ENCODE measurements at regions not wholly inside any gene's neighbourhood (a gene's known extent, or its start where the extent isn't known, plus 50 kb on each side); places are given as distances from the start of the nearest gene placed in this dataset.

- in situ Hi-C loops (cut with MboI; ENCODE audit: low sequenced_read_pairs) = no loop called here
- peak overlapping the region; percentile 55; the same call in 1 of the 2 replicates for H3K9ac ChIP-seq (ENCODE audit: low read depth, low read length)
- TF ChIP-seq RFX5 (IDR thresholded peaks at IDR 0.05; ENCODE audit: low read depth, low read length) = no peak
- peak; percentile 70 for TF ChIP-seq BHLHE40 (IDR thresholded peaks at IDR 0.05; ENCODE audit: low read depth, low read length)
- peak; percentile 46; the same call in 1 of the 2 replicates for TF ChIP-seq MAFK (IDR thresholded peaks at IDR 0.05; ENCODE audit: low read depth, low read length)
- no peak for TF ChIP-seq MXI1 (IDR thresholded peaks at IDR 0.05; ENCODE audit: borderline replicate concordance, low read depth, low read length)
- TF ChIP-seq RCOR1 (IDR thresholded peaks at IDR 0.05; ENCODE audit: insufficient replicate concordance, low read length) = peak; percentile 54
- no peak for TF ChIP-seq MAZ (IDR thresholded peaks at IDR 0.05; ENCODE audit: borderline replicate concordance, low read depth, low read length)
- no peak for TF ChIP-seq SMC3 (IDR thresholded peaks at IDR 0.05; ENCODE audit: low read depth, low read length)
- TF ChIP-seq CTCF (conservative IDR thresholded peaks at IDR 0.05; ENCODE audit: low read depth, low read length) = no peak
- TF ChIP-seq USF2 (IDR thresholded peaks at IDR 0.05; ENCODE audit: low read depth, low read length) = no peak
- TF ChIP-seq CHD1 (IDR thresholded peaks at IDR 0.05; ENCODE audit: low read depth, low read length) = no peak
- 0 out of 2 replicates have a peak, but pooled peaks have one; percentile 10 for TF ChIP-seq RAD21 (IDR thresholded peaks at IDR 0.05; ENCODE audit: low read length)
- TF ChIP-seq CEBPB (IDR thresholded peaks at IDR 0.05; ENCODE audit: low read depth, low read length) = peak; percentile 59; the same call in 1 of the 2 replicates
Measured at GRCh38 chr4:119729835-119730670, 101.4 kb upstream of the PDE5A start.

More at GRCh38 chr4:119729835-119730670, 101.4 kb upstream of the PDE5A start:
- Histone ChIP-seq H3K4me3 (ENCODE audit: insufficient read depth, low read depth, low read length) (no peak overlapping the region), H2BK15ac (ENCODE audit: low read depth, low read length) (peak overlapping the region; percentile 74; the same call in 2 of the 3 replicates), H3K14ac (replicated peaks; ENCODE audit: low read depth, low read length) (peak overlapping the region; percentile 97), H2AK9ac (replicated peaks; ENCODE audit: low read depth, low read length, poor library complexity) (no peak overlapping the region), H3K4me1 (ENCODE audit: control insufficient read depth, insufficient read depth, low read length) (peaks cover 42% of the 10 kb centered on the region), H4K5ac (ENCODE audit: low read depth, low read length) (peak overlapping the region; percentile 98), H2BK20ac (ENCODE audit: low read depth, low read length) (peak overlapping the region; percentile 100), H2BK120ac (ENCODE audit: low read depth, low read length) (peak overlapping the region; percentile 100), H3K4me2 (ENCODE audit: low read depth, low read length) (no peak overlapping the region; the same call in 1 of the 2 replicates), H2BK5ac (ENCODE audit: low read depth, low read length, poor library complexity, severe bottlenecking) (peak overlapping the region; percentile 99), H4K91ac (ENCODE audit: insufficient read depth, low read depth, low read length) (peak overlapping the region; percentile 99), H3K36me3 (ENCODE audit: control insufficient read depth, insufficient read depth, low read length) (no peaks in the 10 kb centered on the region), H2AK5ac (ENCODE audit: low read depth, low read length) (peak overlapping the region; percentile 88; the same call in 1 of the 2 replicates), H3K9me3 (ENCODE audit: control insufficient read depth, insufficient read depth, low read length) (peaks cover 3% of the 10 kb centered on the region; the same call in 1 of the 2 replicates), H3K9me1 (ENCODE audit: insufficient read depth, low read length) (peaks cover 14% of the 10 kb centered on the region; the same call in 1 of the 2 replicates), H2AFZ (replicated peaks; ENCODE audit: low read length, poor library complexity) (no peak overlapping the region), H3K79me1 (ENCODE audit: low read depth in 1 of 2, low read length in 2 of 2) (peaks cover 3 to 24% of the 10 kb centered on the region in 2 experiments; a peak in 3 of 4 replicates), H4K8ac (ENCODE audit: low read depth in 2 of 2, low read length in 2 of 2) (peak overlapping the region; percentile 86 to 95), H3K27me3 (ENCODE audit: control insufficient read depth, insufficient read depth, low read length) (no peaks in the 10 kb centered on the region), H4K20me1 (ENCODE audit: insufficient read depth, low read length) (no peaks in the 10 kb centered on the region), H3K18ac (ENCODE audit: low read depth, low read length) (peak overlapping the region; percentile 99; the same call in 1 of the 2 replicates), H3K56ac (ENCODE audit: extremely low read depth, insufficient read depth, low read length) (peak overlapping the region; percentile 98), H3K4ac (ENCODE audit: low read depth, low read length) (peak overlapping the region; percentile 98), H3K23ac (ENCODE audit: low read depth, low read length) (peak overlapping the region; percentile 99; the same call in 1 of the 2 replicates), H3K27ac (ENCODE audit: insufficient read depth, low read length) (peak overlapping the region; percentile 98)
- dilution Hi-C loops (cut with HindIII; ENCODE audit: low sequenced_read_pairs, unreplicated experiment) (no loop called here), intact Hi-C loops (cut with micrococcal nuclease) (loop anchor here (1.0 kb wide), 1 partner anchor 101 kb away; no protein-coding TSS in a partner anchor)
- BruUV-seq (replicated peaks) = no TSS peak
- ChIA-PET CTCF (interaction anchor here (1.2 to 1.4 kb wide), 3 partner anchors 70 to 103 kb away, joined by 3 read pairs; partner anchors contain the start of gene PDE5A), POLR2A (ENCODE audit: unreplicated experiment) (interaction anchor here (0.7 to 3.0 kb wide), 4 partner anchors 73 to 105 kb away, joined by 3 to 20 read pairs (median 4); partner anchors contain the start of gene PDE5A)
- WGBS, 2 experiments (ENCODE audit: extremely low coverage in 2 of 2, insufficient read length in 1 of 2) = no CpG with 5 or more reads among the region's 6 CpGs
- DNase-seq (peak; percentile 98), ATAC-seq (ENCODE audit: low read depth) (peak; percentile 36)
